Natural killer cell (primary cell): ENCODE measurements at regions not wholly inside any gene's neighbourhood (a gene's known extent, or its start where the extent isn't known, plus 50 kb on each side); places are given as distances from the start of the nearest gene placed in this dataset.

Experiments used
- ATAC-seq, 3 donors: fragments of 150-1000 bp in 2 of 3; fragments of 200-7000 bp in 1 of 3; cut with Tn5 transposase; 1 replicate in 1 of 3; 2 replicates in 2 of 3; pipeline ENCODE4 v1.10.0; 2021; ENCODE audit warnings: mild to moderate bottlenecking in 2 of 3, moderate library complexity in 2 of 3
- DNase-seq, 2 donors: peaks; one replicate each; pipeline versions ENCODE4 v3.0.0 to v3.0.0-alpha.2; 2013 to 2021; ENCODE audit warnings: mixed read lengths in 1 of 2
- H3K27ac ChIP-seq: one replicate; pipeline ENCODE4 v1.5.1; 2013; ENCODE audit warnings: mild to moderate bottlenecking, low read length
- H3K27me3 ChIP-seq: one replicate; pipeline ENCODE4 v1.6.1; 2013; ENCODE audit warnings: low read length; ENCODE audit not compliant: control insufficient read depth, insufficient read depth
- H3K36me3 ChIP-seq: one replicate; pipeline ENCODE4 v1.6.1; 2013; ENCODE audit warnings: low read length; ENCODE audit not compliant: control insufficient read depth, insufficient read depth
- H3K4me1 ChIP-seq: one replicate; pipeline ENCODE4 v1.6.1; 2013; ENCODE audit warnings: low read length; ENCODE audit not compliant: control insufficient read depth, insufficient read depth
- H3K4me3 ChIP-seq: one replicate; pipeline ENCODE4 v1.5.1; 2013; ENCODE audit warnings: low read length
- H3K9me3 ChIP-seq: one replicate; pipeline ENCODE4 v1.6.1; 2013; ENCODE audit warnings: low read length; ENCODE audit not compliant: control insufficient read depth, insufficient read depth
- H3K27ac Mint-ChIP-seq, 2 donors: one replicate each; pipeline ENCODE4 v1.8.0; 2022; ENCODE audit warnings: mild to moderate bottlenecking in 2 of 2, mixed read lengths in 2 of 2, moderate library complexity in 1 of 2
- H3K27me3 Mint-ChIP-seq, 2 donors: one replicate each; pipeline ENCODE4 v1.8.0; 2022; ENCODE audit warnings: low read depth in 2 of 2, mixed read lengths in 2 of 2
- H3K36me3 Mint-ChIP-seq: one replicate; pipeline ENCODE4 v1.8.0; 2022; ENCODE audit warnings: mixed read lengths
- H3K4me1 Mint-ChIP-seq, 2 donors: one replicate each; pipeline ENCODE4 v1.8.0; 2022; ENCODE audit warnings: mixed read lengths in 2 of 2
- H3K4me3 Mint-ChIP-seq: one replicate; pipeline ENCODE4 v1.8.0; 2022; ENCODE audit warnings: mild to moderate bottlenecking, moderate library complexity, mixed read lengths
- H3K9me3 Mint-ChIP-seq, 2 donors: one replicate each; pipeline ENCODE4 v1.8.0; 2022; ENCODE audit warnings: mixed read lengths in 2 of 2
- WGBS: methylation state at CpG from one replicate; pipeline ENCODE4 v1.1.7; 2013; ENCODE audit warnings: missing lambda C conversion rate; ENCODE audit not compliant: insufficient coverage; 5-methylcytosine and 5-hydroxymethylcytosine counted together
- intact Hi-C: fragments of 100-400 bp; cut with micrococcal nuclease; formaldehyde crosslinking; loops from one replicate; pipeline ENCODE4 v1.14.2; 2022
- TF ChIP-seq, protein P1 (sequence below): fragments of 200-600 bp; IDR thresholded peaks from one replicate; pipeline ENCODE4 v1.8.0; 2022; ENCODE audit warnings: antibody characterized with exemption

DNA sequence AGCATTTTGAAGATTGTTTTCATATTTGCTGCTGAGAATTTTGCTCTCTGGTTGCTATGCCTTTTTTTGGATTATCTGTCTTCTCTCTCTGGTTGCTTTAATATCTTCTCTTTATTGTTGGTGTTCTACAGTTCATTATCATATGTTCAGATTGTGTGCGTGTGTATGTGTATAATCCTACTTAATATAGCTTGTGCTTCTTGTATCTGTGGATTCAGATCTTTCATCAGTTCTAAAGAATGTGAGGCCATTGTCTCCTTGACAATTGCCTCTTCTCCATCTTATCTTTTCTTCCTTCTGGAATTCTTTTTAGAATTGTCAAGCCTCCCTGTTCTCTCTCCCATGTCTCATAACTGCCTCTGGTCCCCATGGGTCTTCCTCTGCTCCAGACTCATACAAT lies 195.4 kb downstream of the CDC5L start:
- Histone ChIP-seq H3K36me3 (no peaks in the 10 kb centered on the region), H3K27ac (no peak overlapping the region), H3K4me3 (no peak overlapping the region), H3K9me3 (no peaks in the 10 kb centered on the region), H3K27me3 (no peaks in the 10 kb centered on the region), H3K4me1 (no peaks in the 10 kb centered on the region)
- WGBS: no CpG with 5 or more reads among the region's 1 CpG
- intact Hi-C loops: no loop called here
- no peak overlapping the region for H3K27ac Mint-ChIP-seq
- ATAC-seq (no peak), DNase-seq (no peak)
- TF ChIP-seq, protein P1, sequence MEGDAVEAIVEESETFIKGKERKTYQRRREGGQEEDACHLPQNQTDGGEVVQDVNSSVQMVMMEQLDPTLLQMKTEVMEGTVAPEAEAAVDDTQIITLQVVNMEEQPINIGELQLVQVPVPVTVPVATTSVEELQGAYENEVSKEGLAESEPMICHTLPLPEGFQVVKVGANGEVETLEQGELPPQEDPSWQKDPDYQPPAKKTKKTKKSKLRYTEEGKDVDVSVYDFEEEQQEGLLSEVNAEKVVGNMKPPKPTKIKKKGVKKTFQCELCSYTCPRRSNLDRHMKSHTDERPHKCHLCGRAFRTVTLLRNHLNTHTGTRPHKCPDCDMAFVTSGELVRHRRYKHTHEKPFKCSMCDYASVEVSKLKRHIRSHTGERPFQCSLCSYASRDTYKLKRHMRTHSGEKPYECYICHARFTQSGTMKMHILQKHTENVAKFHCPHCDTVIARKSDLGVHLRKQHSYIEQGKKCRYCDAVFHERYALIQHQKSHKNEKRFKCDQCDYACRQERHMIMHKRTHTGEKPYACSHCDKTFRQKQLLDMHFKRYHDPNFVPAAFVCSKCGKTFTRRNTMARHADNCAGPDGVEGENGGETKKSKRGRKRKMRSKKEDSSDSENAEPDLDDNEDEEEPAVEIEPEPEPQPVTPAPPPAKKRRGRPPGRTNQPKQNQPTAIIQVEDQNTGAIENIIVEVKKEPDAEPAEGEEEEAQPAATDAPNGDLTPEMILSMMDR: no peak
- peaks cover 4 to 13% of the 10 kb centered on the region in 2 donors for H3K27me3 Mint-ChIP-seq
- H3K36me3 Mint-ChIP-seq: no peaks in the 10 kb centered on the region
- no peaks in the 10 kb centered on the region for H3K4me1 Mint-ChIP-seq
- H3K9me3 Mint-ChIP-seq: no peaks in the 10 kb centered on the region
- H3K4me3 Mint-ChIP-seq: no peak overlapping the region

DNA sequence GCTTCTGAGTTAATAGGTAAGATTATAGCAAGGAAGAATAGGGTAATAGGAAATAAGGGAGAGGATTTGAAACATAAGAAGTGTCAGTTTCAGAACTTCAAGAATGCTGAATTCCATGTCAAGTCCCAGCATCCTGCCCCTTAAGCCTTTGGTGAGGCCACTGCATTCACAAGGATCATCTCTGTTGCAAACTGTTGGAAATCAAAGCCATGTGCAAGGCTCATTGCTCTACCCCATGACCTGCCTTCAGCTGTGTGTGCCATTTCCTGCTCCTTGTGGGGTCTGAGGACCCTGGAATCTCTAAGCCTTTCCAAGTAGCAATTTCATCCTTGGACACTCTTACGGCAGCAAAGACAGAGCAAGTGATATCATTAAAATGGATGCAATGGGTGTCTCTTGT lies 203.0 kb downstream of the CDC5L start:
- intact Hi-C loops: no loop called here
- Mint-ChIP-seq H3K36me3 (no peaks in the 10 kb centered on the region), H3K27me3 (peaks cover 10 to 15% of the 10 kb centered on the region in 2 donors), H3K9me3 (no peaks in the 10 kb centered on the region), H3K4me3 (no peak overlapping the region), H3K4me1 (peaks cover 5 to 6% of the 10 kb centered on the region in 2 donors), H3K27ac (no peak overlapping the region)
- 100% methylated on average over 1 of the region's 1 CpG for WGBS
- no peak overlapping the region for H3K27ac ChIP-seq
- H3K4me3 ChIP-seq: no peak overlapping the region
- H3K27me3 ChIP-seq: no peaks in the 10 kb centered on the region
- ATAC-seq (no peak), DNase-seq (no peak)
- H3K36me3 ChIP-seq: no peaks in the 10 kb centered on the region
- TF ChIP-seq, protein P1: no peak
- no peaks in the 10 kb centered on the region for H3K4me1 ChIP-seq
- no peaks in the 10 kb centered on the region for H3K9me3 ChIP-seq

DNA sequence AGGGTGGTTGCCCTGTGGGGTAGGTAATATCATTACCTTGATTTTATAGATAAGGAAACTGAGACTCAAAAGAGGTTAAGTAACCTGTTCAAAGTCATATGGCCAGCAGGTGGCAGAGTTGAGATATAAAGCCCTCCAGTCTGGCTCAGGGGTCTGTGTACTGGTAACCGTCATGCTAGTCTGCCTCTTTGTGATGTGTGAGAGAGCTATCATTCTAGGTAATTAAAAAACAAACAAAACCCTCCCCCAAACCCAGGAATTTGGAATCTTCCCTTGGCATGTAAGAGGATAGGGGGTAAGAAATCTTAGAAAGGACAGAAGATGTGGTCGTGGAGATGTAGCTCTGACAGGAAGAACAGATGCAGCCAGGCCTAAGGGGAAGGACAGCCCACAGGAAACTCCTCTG lies 206.0 kb downstream of the CDC5L start:
- TF ChIP-seq, protein P1: peak; percentile 48
- Histone ChIP-seq H3K27ac (no peak overlapping the region), H3K9me3 (no peaks in the 10 kb centered on the region), H3K4me3 (no peak overlapping the region), H3K27me3 (no peaks in the 10 kb centered on the region), H3K36me3 (no peaks in the 10 kb centered on the region), H3K4me1 (no peaks in the 10 kb centered on the region)
- Mint-ChIP-seq H3K4me3 (no peak overlapping the region), H3K9me3 (no peaks in the 10 kb centered on the region), H3K27ac (no peak overlapping the region), H3K36me3 (no peaks in the 10 kb centered on the region), H3K27me3 (peaks cover 7 to 23% of the 10 kb centered on the region in 2 donors), H3K4me1 (peaks cover 5 to 6% of the 10 kb centered on the region in 2 donors)
- peak in 2 of 3 donors; percentile 29 to 50 for ATAC-seq
- DNase-seq: peak in 1 of 2 donors; percentile 73
- intact Hi-C loops: loop anchor here (2.0 kb wide), 1 partner anchor 1329 kb away; no protein-coding TSS in a partner anchor
- WGBS: 40% methylated on average over 1 of the region's 2 CpGs

DNA sequence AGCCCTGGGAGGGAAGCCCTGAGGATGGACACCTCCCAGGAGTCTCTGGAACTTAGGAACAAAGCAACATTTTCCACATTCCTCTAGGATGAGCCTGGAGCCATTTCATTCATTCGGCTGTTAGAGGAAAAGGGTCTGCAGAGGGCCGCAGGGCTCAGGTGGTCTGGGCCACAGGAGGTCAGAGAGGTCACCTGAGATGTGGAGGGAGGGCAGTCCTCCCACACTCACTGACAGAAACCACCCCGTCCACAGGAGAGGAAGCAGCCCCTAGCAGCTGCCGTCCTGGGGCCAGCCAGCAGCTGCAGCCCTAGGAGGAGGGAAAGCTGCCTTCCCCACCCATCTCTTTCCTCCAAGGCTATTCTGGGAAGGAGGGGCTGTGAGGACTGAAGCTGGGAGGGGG lies 207.0 kb downstream of the CDC5L start:
- intact Hi-C loops: no loop called here
- Mint-ChIP-seq H3K4me3 (no peak overlapping the region), H3K36me3 (no peaks in the 10 kb centered on the region), H3K9me3 (no peaks in the 10 kb centered on the region), H3K27me3 (peaks cover 2 to 23% of the 10 kb centered on the region in 2 donors), H3K4me1 (peaks cover 5 to 6% of the 10 kb centered on the region in 2 donors), H3K27ac (no peak overlapping the region)
- DNase-seq: no peak
- Histone ChIP-seq H3K36me3 (no peaks in the 10 kb centered on the region), H3K27me3 (no peaks in the 10 kb centered on the region), H3K4me3 (no peak overlapping the region), H3K4me1 (no peaks in the 10 kb centered on the region), H3K27ac (no peak overlapping the region), H3K9me3 (no peaks in the 10 kb centered on the region)
- TF ChIP-seq, protein P1: no peak
- no peak for ATAC-seq
- 38% methylated on average over 2 of the region's 4 CpGs for WGBS
